ENCODE measurements at regions not wholly inside any gene's neighbourhood (a gene's known extent, or its start where the extent isn't known, plus 50 kb on each side); places are given as distances from the start of the nearest gene placed in this dataset.

GRCh38 chr6:156395276-156395675, 381.9 kb upstream of the ARID1B start:
- TF ChIP-seq CTCF (IDR thresholded peaks at IDR 0.05; ENCODE audit: poor library complexity, severe bottlenecking) (no peak), POLR2AphosphoS5 (IDR thresholded peaks at IDR 0.05) (no peak), EZH2 (IDR thresholded peaks at IDR 0.05; ENCODE audit: borderline replicate concordance, insufficient read depth, low read length, poor library complexity, severe bottlenecking) (no peak), REST (IDR thresholded peaks at IDR 0.05; ENCODE audit: borderline replicate concordance) (no peak), EP300 (conservative IDR thresholded peaks at IDR 0.05; ENCODE audit: poor library complexity, severe bottlenecking) (no peak), SMC3 (conservative IDR thresholded peaks at IDR 0.05; ENCODE audit: poor library complexity) (no peak), RAD21 (conservative IDR thresholded peaks at IDR 0.05) (no peak), MXI1 (conservative IDR thresholded peaks at IDR 0.05; ENCODE audit: poor library complexity, severe bottlenecking) (no peak), TAF1 (IDR thresholded peaks at IDR 0.05; ENCODE audit: low read depth) (no peak)

All from neural cell (in vitro differentiated cells).